ENCODE measurements at regions not wholly inside any gene's neighbourhood (a gene's known extent, or its start where the extent isn't known, plus 50 kb on each side); places are given as distances from the start of the nearest gene placed in this dataset.

DNA sequence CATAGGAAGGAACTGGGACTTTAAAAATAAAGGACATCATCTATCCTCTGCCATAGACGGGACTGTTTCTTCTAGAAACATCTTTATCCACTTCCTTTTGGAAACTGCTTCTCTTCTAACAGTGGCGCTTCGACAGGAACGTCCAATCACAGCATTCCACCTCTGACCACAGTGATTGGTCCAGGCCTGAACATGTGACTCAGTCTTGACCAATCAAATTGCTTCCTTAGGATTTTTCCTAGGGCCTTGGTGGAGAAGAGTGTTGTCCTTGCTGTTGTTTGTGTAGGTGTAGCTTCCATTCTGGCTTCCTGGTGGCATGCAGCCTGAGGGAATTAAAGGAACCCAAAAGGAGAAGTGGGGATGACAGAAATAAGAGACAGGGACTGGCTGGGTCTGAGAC, 182.4 kb upstream of the TBX3 start:
- no peak for TF ChIP-seq MXI1 (conservative IDR thresholded peaks at IDR 0.05; ENCODE audit: poor library complexity, severe bottlenecking)
- no peak for TF ChIP-seq TAF1 (IDR thresholded peaks at IDR 0.05; ENCODE audit: low read depth)
- TF ChIP-seq EZH2 (IDR thresholded peaks at IDR 0.05; ENCODE audit: borderline replicate concordance, insufficient read depth, low read length, poor library complexity, severe bottlenecking): no peak
- no peak for TF ChIP-seq RAD21 (conservative IDR thresholded peaks at IDR 0.05)
- TF ChIP-seq EP300 (conservative IDR thresholded peaks at IDR 0.05; ENCODE audit: poor library complexity, severe bottlenecking): no peak
- TF ChIP-seq CTCF (IDR thresholded peaks at IDR 0.05; ENCODE audit: poor library complexity, severe bottlenecking): no peak
- TF ChIP-seq, protein P1, sequence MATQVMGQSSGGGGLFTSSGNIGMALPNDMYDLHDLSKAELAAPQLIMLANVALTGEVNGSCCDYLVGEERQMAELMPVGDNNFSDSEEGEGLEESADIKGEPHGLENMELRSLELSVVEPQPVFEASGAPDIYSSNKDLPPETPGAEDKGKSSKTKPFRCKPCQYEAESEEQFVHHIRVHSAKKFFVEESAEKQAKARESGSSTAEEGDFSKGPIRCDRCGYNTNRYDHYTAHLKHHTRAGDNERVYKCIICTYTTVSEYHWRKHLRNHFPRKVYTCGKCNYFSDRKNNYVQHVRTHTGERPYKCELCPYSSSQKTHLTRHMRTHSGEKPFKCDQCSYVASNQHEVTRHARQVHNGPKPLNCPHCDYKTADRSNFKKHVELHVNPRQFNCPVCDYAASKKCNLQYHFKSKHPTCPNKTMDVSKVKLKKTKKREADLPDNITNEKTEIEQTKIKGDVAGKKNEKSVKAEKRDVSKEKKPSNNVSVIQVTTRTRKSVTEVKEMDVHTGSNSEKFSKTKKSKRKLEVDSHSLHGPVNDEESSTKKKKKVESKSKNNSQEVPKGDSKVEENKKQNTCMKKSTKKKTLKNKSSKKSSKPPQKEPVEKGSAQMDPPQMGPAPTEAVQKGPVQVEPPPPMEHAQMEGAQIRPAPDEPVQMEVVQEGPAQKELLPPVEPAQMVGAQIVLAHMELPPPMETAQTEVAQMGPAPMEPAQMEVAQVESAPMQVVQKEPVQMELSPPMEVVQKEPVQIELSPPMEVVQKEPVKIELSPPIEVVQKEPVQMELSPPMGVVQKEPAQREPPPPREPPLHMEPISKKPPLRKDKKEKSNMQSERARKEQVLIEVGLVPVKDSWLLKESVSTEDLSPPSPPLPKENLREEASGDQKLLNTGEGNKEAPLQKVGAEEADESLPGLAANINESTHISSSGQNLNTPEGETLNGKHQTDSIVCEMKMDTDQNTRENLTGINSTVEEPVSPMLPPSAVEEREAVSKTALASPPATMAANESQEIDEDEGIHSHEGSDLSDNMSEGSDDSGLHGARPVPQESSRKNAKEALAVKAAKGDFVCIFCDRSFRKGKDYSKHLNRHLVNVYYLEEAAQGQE (IDR thresholded peaks at IDR 0.05; ENCODE audit: borderline replicate concordance): no peak
- TF ChIP-seq POLR2AphosphoS5 (IDR thresholded peaks at IDR 0.05): no peak
- no peak for TF ChIP-seq SMC3 (conservative IDR thresholded peaks at IDR 0.05; ENCODE audit: poor library complexity)
- H3K79me2 ChIP-seq (replicated peaks; ENCODE audit: insufficient read depth, low read length): no peaks in the 10 kb centered on the region
- no peaks in the 10 kb centered on the region for H4K20me1 ChIP-seq (ENCODE audit: insufficient read depth)
- H3K36me3 ChIP-seq (ENCODE audit: insufficient read depth, low read length): no peaks in the 10 kb centered on the region
- no peak overlapping the region for H3K9ac ChIP-seq (ENCODE audit: low read length)
- no peaks in the 10 kb centered on the region for H3K9me2 ChIP-seq (ENCODE audit: insufficient read depth, low read length)
- H3K27ac ChIP-seq (ENCODE audit: low read length): no peak overlapping the region
- no peak overlapping the region for H3K4me3 ChIP-seq (ENCODE audit: low read length)
- no peak overlapping the region for H2AFZ ChIP-seq (ENCODE audit: low read depth, low read length)
- no peaks in the 10 kb centered on the region for H3K27me3 ChIP-seq (ENCODE audit: insufficient read depth, low read depth, low read length)
- no peaks in the 10 kb centered on the region for H3K9me3 ChIP-seq (ENCODE audit: low read length)
- no peak overlapping the region for H3K4me2 ChIP-seq (ENCODE audit: low read length)
- H3F3A ChIP-seq (ENCODE audit: insufficient read depth, low read length, poor library complexity, severe bottlenecking): no peaks in the 10 kb centered on the region

- Histone ChIP-seq H4K20me1 (ENCODE audit: insufficient read depth) (no peaks in the 10 kb centered on the region), H3K27me3 (ENCODE audit: insufficient read depth, low read depth, low read length) (no peaks in the 10 kb centered on the region), H3K79me2 (replicated peaks; ENCODE audit: insufficient read depth, low read length) (no peaks in the 10 kb centered on the region), H3K9me3 (ENCODE audit: low read length) (no peaks in the 10 kb centered on the region), H3K36me3 (ENCODE audit: insufficient read depth, low read length) (no peaks in the 10 kb centered on the region), H3K9me2 (ENCODE audit: insufficient read depth, low read length) (no peaks in the 10 kb centered on the region), H3F3A (ENCODE audit: insufficient read depth, low read length, poor library complexity, severe bottlenecking) (no peaks in the 10 kb centered on the region), H3K4me3 (ENCODE audit: low read length) (no peak overlapping the region), H3K4me2 (ENCODE audit: low read length) (no peak overlapping the region), H3K9ac (ENCODE audit: low read length) (no peak overlapping the region), H3K27ac (ENCODE audit: low read length) (no peak overlapping the region), H2AFZ (ENCODE audit: low read depth, low read length) (no peak overlapping the region)
- TF ChIP-seq, protein P1 (IDR thresholded peaks at IDR 0.05; ENCODE audit: borderline replicate concordance): no peak
- no peak for TF ChIP-seq MXI1 (conservative IDR thresholded peaks at IDR 0.05; ENCODE audit: poor library complexity, severe bottlenecking)
- no peak for TF ChIP-seq SMC3 (conservative IDR thresholded peaks at IDR 0.05; ENCODE audit: poor library complexity)
- no peak for TF ChIP-seq EZH2 (IDR thresholded peaks at IDR 0.05; ENCODE audit: borderline replicate concordance, insufficient read depth, low read length, poor library complexity, severe bottlenecking)
- TF ChIP-seq RAD21 (conservative IDR thresholded peaks at IDR 0.05): no peak
- no peak for TF ChIP-seq EP300 (conservative IDR thresholded peaks at IDR 0.05; ENCODE audit: poor library complexity, severe bottlenecking)
- TF ChIP-seq POLR2AphosphoS5 (IDR thresholded peaks at IDR 0.05): no peak
- no peak for TF ChIP-seq TAF1 (IDR thresholded peaks at IDR 0.05; ENCODE audit: low read depth)
- no peak for TF ChIP-seq CTCF (IDR thresholded peaks at IDR 0.05; ENCODE audit: poor library complexity, severe bottlenecking)
Observed at GRCh38 chr12:114864837-114865551, 181.0 kb upstream of the TBX3 start.
